ENCODE measurements at regions not wholly inside any gene's neighbourhood (a gene's known extent, or its start where the extent isn't known, plus 50 kb on each side); places are given as distances from the start of the nearest gene placed in this dataset.

DNA sequence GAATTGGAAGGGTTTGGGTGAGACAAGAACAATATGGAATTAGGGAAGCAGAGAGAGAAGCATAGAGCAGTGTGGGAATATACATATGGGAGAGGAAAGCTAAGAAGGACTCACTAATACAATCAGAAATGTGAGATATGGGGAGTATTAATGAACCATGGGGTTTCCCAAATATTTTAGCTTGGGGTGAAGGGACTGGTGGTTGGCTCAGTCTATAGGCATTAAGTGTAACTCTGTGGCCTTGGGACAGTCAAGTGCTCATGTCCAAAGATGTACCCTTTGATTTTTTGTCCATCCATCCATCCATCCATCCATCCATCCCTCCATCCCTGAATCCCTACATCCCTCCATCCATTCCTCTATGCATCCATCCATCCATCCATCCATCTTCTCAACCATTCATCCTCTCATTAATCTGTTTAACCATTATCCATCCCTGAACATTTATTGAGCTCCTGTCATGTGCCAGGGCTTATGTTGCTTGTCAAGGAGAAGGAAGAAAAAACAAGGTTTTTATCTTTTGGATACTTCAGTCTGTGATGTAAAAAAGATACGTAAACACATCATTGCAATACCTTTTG, 263.4 kb upstream of the CHD6 start:
- no peak for TF ChIP-seq POLR2A (IDR thresholded peaks at IDR 0.05)
- TF ChIP-seq CTCF (IDR thresholded peaks at IDR 0.05), result no peak

Data from Peyer's patch (tissue), 4 donors.